Putamen (tissue), 1 donor: ENCODE measurements at regions not wholly inside any gene's neighbourhood (a gene's known extent, or its start where the extent isn't known, plus 50 kb on each side); places are given as distances from the start of the nearest gene placed in this dataset.

Source experiments
- DNase-seq: peaks from one replicate; pipeline ENCODE4 v3.0.0-alpha.2; 2016; ENCODE audit warnings: low spot score

DNA sequence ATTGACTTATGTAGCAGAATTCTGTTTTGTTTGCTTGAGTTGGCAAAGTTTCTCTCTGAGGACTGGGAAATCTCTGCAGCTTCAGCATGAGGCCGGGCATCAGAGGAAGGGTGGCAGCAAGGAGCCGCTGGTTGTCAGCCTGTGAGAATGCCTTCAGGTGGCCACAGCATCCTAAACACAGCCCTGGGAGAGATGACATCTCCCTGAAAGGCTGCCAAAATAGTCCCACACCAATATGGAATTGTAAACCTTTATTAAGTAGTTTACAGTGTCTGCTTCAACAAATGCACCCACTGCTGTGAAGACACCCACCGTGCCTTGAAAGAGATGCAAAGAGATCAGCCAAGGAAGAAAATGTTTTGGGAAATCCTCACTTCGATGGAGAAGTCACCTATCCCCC lies 609.7 kb upstream of the ARRDC4 start:
- no peak for DNase-seq

DNA sequence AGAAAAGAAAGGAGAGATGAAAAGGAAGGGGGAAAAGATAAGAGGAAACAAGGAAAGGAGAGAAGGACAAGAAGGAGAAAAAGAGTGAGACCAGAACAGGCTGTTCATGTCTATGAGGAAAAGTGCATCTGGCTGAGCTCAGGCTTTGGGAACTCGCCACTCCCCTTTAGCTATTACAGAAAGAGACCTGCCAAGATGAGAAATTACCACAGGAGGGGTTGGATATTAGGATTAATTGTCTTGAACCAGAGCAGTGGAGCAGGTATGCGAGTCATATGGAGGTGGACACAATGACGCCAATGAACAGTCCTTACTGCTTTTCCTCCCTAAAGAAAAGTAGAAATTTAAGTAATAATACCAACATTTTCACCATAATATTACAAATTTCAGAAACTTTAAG lies 577.0 kb upstream of the ARRDC4 start:
- DNase-seq: no peak

DNA sequence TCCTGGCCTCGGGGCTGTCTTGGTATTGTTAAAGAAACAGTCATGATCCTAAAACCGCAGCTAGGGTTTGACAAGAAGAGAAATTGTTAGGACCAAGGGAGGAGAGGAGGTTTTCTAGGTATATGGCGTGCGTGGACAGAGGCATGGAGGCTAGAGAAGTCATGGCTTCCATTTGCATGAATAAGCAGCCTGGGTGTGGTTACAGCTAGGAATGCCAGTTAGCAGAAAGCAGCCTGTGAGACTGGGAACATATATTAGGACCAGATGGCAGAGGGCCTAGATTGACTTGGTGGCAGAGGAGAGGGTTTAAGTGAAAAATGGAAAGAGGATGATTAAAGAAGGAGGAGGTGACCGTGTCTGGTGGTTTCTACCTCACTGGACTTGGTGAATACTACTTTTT lies 573.6 kb upstream of the ARRDC4 start:
- DNase-seq: no peak

DNA sequence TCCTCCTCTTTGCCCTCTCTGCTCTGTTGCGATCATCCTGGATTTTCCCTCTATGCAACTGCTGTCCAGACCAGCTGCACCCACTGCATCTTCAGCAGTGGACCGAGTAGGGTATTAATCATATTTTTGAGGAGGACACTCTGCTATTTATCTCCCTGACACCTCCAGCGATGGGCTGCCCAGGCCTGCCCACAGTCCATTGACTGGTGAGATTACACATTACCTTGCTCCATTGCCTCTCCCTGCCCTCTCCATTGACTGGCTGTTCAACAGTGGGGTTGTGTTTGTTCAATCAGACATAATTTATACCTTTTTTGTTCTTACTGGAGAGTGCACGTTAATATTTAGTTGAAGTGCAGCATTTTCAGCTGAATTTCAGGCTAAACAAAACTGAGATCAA lies 559.3 kb upstream of the ARRDC4 start:
- no peak for DNase-seq

DNA sequence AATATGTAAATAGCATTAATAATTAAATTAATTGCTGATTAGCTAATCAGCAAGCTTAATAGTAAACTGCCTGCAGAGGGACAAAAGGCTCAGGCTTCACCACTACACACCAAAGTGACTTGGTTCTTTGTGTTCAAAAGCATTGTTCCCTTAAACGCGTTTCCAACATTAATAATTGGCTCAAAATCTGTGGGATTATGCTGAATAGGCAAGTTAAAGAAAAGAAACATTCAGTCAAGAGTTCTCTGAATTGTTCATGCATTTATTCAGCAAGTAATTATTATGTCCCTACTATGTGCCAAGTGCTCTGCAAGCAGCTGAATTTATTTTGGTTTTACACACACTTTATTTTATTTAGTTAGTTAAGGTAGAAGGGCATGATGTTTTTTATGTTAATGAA lies 558.5 kb upstream of the ARRDC4 start:
- no peak for DNase-seq

DNA sequence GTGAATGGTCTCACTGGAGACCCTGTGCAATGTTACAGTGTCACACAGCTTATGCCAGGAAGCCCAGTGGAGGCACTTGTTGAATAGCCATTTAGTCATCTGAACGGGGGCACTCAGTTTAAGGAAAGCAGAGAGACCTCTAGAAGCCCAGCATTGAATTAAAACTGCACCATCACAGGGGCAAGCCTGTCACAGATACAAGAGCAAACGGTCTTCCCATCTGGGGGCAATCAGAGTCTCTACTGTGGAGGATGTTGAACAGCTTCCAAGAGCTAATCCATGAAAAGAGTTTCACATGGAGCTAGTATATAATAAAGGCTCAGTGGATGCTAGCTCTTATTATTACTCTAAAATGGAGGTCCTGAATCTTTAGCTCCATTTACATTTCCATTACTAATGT lies 553.7 kb upstream of the ARRDC4 start:
- no peak for DNase-seq

DNA sequence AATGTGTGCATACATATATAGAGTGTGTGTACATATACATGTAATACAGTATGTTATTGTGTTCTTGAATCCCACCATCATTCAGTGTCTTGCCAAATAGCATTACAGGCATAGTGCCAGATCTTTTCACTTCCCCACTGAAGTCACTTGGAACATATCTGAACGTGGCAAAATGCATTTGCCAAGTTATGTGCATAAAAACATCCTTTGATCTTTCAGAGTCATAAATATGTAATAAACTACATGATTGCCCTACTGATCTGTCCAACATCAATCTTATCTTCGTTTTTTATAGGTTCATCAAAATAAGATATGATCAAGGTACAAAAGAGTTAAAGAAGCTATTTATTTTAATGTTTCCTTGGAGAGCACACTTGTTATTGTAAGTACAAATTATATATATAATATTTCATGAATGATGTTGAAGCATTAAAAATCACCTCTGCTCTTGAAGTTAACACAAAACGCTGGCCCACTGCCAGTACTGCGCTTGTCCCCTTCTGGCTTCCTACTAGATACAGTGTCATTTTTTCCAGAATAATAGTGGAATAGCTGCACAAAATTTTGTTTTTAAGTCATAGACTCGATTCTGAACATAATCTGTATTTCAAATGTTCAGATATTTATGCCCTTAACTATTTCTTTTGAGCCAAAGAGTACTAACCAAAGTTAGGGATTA lies 549.5 kb upstream of the ARRDC4 start:
- DNase-seq: no peak

DNA sequence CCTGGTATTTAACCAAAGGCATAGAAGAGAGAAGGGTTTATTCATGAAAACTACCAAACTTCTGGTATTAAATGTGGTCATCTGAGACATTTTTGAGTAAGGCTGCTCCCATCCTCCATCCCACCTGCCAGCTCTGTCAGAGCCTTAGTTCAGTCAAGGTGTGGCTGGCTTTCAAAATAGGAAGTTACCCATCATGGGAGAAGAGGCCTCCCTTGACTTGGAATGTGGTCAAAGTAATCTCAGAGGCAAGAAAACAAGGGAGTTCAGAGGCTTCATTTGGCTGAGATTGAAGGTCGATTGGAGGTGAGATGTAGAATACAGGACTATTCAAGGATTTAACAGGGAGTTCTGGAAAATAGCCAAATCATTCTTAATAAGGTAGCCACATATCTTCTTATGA lies 540.4 kb upstream of the ARRDC4 start:
- no peak for DNase-seq

DNA sequence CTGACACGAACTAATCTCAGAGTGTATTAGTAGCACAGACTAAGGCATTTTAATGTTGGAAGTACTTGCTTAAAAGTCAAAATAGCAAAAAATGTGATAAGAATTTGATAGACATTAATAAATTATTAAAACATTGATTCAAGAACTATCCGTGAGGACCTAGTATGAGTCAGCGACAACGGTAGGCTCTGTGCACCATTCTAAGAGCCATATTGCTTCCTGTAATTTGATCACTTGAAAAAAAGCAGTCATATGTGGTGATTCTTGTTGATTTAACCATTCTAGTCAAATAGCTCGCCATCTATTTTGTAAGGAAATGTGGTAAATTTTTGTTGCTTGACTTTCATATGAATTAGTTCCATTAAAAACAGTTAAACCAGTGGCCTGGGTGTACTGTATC lies 534.9 kb upstream of the ARRDC4 start:
- no peak for DNase-seq

DNA sequence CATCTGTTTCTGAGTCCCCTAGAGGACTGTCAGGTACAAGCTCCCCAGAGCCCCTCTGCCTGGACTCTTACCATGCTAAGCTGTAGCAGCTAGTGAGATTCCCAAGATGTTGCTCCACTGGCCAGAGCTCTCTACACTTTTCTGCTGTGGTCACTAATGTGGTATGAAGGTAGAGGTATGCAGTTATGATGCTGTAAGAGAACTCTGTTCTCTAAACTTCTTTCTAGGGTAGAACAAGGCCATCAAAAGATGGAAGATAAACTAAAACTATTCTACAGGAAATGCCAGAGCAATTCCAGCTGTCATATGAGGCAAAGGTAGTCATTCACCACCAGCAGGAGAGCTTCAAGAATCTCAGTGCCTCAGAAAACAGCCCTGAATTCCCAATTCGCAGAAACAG lies 517.4 kb upstream of the ARRDC4 start:
- no peak for DNase-seq

DNA sequence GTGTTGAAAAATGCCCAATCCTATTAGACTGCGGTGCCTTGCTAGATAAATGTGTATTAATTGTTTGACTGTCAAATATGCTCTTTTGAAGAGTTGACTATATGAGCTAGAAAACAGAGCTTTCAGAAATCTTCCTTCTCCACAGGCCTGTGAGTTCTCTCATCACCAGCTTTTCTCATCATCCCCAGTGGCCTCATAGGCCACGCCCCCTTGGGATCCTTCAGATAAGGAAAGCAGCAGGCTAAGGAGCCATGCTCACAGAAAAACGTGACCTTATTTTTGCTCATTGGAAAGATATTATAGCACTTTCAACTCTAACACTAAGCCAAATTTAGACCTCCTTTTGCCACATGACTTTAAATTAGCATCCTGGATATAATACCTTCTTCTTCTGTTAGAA lies 514.4 kb upstream of the ARRDC4 start:
- DNase-seq: no peak

DNA sequence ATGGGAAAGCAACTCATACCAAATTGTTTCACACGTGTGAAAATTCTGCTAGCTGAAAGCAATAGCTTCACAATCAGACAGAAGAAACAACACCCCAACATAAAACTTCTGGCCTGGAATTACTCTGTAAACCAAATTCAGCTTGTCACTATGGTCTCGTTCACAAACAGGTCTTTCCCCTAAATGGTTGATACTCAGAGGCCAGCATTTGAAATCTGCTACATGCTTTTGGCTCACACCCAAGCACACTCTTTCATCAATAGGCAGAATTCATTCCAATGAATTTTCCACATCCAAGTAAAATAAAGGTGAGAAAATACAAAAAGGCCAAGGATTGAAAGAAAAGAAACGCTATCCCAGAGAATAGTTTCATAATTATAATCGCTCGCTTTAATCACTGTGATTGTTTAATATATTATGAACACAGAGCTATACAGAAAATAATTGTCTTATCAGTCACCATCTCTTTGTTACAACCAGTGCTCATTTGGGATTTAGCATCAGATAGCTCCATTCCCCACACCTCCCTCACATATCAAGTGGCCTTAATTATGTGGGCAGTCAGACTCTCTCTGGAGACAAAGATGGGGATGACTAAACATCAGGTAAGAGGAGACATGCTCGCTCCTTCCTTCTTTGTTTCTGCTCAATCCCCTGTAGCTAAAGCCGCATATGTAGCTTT lies 503.8 kb upstream of the ARRDC4 start:
- no peak for DNase-seq

DNA sequence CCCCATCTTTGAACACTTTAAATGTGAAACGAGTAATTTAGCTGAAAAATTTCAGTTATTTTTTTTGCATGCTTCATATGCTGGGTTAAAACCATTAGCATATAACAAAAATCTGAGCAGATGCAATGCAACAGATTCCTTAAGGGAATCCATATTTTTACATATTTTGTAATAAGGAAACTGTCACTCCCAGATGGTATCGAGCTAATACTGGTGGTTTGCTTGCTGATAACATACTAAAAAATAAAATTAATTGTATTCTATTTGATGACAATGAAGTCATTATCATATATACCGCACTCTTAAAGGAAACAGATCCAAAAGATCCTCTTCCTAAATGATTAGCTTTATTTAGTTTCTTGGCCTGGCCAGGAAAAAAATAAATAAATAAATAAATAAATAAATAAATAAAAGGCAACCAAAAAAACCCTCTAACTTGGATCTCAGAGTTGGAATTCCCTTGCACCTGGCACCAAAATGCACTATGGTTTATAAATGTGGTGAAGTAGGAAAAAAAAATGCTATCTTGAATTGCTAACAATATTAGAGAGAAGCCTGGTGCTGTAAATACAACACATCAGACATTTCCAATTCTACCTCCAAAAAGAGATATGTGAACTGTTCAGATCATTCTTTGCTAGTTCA lies 503.2 kb upstream of the ARRDC4 start:
- DNase-seq: no peak

DNA sequence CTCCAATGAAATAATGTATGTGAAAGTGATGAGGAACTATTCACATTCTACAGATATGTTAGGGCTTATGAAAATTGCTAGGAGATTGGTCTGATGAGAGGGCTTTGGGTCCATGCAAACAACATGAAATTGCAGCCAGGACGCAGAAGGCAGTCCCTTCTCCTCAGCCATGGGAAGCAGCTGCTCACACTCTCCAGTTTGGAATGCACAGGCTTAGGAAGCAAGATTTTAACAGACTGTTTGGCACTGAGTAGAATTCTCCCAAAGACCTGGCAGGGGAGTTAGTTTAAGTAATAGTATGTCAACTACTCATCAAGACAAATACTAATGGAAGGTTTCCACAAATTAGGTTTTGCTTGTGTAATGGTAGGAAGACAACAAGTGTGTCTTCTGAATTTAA lies 500.7 kb upstream of the ARRDC4 start:
- DNase-seq: no peak

DNA sequence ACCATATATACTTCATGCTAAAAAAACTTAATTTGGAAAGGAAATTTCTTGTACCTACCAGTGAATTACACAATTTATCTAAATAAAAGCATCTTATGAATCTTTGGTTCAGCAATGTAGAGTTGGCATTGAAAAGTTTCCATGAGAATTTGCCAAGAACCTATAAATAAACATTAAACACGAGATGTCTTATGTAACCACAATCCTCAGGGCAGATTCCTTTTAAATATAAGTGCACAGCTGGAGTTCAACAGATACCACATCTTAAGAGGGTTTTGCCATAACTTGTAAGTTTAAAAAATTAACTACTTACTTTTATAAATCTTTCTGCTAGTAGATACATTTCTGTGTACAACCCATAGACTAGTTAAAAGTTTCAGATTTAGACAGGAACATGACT lies 499.3 kb upstream of the ARRDC4 start:
- DNase-seq: no peak

DNA sequence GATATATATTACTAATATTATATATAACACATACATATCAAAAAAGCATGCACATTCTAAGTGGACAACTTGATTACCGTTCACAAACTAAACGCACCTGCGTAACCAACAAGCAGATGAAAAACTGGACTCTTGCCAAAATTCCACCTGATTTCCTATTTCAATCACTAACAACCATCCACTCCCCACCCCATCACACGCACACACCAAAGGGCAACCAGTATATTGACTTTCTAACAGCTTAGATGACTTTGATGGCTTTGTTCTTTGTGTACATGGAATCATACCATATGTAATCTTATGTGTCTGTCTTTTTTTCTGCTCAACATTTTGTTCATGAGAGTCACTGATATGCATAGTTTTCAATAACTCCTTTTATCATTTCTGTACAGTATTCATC lies 496.8 kb upstream of the ARRDC4 start:
- no peak for DNase-seq

DNA sequence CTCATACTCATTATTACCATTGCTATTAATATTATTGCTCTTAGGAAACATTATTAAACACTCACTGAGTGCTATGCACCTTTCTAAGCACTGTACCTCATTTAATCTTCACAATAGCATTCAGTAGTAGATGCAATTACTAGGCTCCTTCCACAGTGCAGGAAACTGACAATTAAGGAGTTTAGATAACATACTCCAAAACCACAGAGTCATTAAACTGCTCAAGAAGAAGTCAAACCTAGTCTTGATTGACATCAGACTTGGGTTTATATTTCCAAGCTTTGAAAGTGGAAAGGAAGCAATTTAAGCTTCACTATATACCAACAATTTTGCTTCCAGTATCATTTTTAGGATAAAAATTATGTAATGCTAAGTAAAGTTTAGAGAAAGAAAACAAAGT lies 490.1 kb upstream of the ARRDC4 start:
- no peak for DNase-seq

DNA sequence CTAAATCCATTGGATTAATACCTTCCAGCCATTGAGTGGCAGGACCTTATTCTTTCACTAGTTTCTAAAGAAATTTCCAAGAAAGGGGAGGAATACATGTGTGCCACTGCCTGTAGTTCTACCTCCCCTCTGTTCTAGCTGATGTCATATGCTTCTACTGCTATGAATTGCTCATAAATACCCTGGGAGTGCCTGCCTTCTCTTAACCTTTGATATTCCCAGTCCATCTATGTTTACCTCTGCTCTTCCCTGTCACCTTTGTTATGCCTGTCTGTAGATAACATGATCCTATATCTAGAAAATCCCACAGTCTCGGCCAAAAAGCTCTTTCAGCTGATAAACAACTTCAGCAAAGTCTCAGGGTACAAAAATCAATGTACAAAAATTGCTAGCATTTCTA lies 486.9 kb upstream of the ARRDC4 start:
- no peak for DNase-seq

DNA sequence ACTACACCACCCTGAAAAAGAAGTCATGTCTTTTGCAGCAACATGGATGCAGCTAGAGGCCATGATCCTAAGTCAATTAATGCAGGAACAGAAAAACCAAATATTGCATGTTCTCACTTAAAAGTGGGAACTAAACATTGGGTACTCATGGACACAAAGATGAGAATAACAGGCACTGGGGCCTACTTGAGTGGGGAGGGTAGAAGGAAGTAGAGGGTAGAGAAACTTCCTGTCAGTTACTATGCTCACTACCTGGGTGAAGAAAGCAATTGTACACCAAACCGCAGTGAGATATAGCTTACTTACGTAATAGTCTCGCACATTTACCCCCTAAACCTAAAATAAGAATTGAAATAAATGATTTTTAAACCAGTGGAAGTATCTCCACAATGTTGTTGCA lies 480.5 kb upstream of the ARRDC4 start:
- no peak for DNase-seq

DNA sequence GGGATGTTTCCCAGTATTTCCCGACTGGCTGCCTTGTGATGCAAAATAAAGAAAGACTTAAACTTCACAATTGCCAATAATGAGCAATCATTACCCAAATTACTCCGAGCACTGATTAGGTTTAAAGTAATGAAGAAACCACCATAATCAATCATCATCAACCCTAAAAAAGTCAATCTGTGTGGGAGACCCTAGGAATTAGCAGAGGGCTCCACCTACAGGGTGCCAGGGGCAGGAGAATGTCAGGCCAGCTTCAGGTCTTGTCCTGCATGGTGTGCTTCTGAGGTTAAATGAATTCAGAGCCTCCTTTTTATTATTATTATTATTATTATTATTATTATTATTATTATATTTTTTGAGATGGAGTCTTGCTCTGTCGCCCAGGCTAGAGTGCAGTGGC lies 478.0 kb upstream of the ARRDC4 start:
- no peak for DNase-seq

DNA sequence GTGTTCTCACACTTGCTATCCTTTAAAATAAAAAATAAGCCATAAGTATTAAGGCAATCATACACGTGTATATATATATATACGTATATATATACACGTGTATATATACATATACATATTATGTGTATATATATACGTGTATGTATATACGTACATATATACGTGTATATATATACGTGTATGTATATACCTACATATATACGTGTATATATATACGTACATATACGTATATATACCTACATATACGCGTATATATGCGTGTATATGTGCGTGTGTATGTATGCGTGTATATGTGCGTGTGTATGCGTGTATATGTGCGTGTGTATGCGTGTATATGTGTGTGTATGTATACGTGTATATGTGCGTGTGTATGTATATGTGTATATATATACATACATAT lies 477.3 kb upstream of the ARRDC4 start:
- DNase-seq: no peak

DNA sequence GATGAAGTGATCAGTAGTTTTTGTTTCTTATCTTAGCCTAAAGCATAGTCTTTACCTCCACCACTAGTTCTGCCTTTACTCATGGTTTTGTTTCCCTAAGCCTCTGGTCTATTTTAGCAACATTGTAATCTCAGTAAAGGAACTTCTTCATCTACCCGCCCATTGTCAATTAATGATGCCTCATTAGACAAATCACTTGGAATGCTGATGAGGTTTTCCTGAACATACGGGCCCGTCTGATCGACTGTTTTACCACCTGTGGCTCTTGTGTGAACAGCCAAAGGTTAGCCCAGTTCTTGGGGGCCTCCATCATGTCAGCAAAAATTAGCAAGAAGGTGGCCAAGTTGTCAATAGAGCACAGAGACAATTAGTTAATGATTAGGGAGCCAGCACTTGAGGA lies 470.1 kb upstream of the ARRDC4 start:
- no peak for DNase-seq

DNA sequence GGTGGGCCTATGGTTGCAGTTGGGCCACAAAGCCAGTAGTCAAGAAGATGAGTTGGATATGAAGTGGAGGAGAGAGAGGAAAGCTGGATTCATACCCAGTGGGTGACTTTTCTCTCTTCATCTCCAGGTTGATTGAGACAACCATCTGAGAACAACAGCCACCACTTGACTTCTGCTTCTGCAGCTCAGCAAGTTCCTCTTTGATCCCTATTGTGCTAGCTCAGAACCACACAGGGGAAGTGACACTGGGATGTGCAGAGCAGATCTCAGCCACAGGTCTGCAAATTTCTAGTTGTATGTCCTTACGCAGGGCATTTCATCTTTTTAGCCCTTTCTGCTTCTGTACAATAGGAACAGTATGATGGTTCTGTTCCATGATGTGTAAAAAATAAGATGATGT lies 459.2 kb upstream of the ARRDC4 start:
- DNase-seq: no peak

DNA sequence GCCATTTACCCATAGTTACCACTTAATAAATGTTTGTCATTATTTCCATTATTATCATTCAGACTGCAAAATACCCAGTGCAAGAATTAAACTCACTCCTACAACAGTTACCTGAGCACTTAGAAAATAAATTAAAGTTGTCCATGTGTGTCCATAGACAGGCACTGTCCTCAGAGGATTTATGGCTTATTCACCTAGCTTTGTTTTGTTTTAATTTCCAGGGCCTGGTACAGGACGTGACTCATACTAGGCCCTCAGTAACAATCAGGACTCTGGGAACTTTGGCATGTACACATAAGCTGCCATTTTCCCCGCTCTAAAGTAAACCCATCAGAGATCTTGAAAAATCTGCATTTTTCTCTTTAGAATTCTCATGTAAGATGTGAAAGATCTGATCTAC lies 458.5 kb upstream of the ARRDC4 start:
- DNase-seq: no peak
